Stimulated activated CD4-positive, alpha-beta T cell treated with anti-CD3 and anti-CD28 coated beads, Interleukin-1b, Interleukin-23, amount 100 ng/mL, for 1 hour (primary cell): ENCODE measurements at regions not wholly inside any gene's neighbourhood (a gene's known extent, or its start where the extent isn't known, plus 50 kb on each side); places are given as distances from the start of the nearest gene placed in this dataset.

Experiments
- DNase-seq, 2 donors: peaks; one replicate each; pipeline ENCODE4 v3.0.0-alpha.2; 2020; ENCODE audit warnings: low read depth in 2 of 2

DNA sequence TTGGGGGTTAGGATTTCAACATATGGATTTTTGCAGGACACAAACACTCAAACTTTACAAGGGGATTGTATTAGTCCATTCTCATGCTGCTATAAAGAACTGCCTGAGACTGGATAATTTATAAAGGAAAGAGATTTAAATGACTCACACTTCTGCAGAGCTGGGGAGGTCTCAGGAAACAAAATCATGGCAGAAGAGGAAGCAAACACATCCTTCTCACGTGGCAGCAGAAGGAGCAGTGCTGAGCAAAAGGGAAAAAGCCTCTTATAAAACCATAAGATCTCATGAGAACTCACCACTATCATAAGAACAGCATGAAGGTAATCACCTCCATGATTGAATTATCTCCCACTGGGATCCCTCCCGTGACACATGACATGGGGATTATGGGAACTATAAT lies 1183.1 kb downstream of the ZPLD1 start:
- no peak for DNase-seq

DNA sequence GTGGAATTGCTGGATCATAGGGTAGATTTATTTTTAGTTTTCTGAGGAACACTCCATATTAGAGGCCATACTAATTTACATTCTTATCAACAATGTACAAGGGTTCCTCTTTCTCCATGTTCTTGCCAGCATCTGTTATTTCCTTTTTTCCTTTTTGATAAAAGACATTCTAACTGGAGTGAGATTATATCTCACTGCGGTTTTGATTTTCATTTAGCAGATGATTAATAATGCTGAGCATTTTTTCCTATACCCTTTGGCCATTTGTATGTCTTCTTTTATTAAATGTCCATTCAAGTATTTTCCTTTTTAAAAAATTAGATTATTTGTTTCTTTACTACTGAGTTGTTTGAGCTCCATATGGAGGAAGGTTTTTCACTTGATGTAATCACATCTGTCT lies 1189.5 kb downstream of the ZPLD1 start:
- DNase-seq: no peak

DNA sequence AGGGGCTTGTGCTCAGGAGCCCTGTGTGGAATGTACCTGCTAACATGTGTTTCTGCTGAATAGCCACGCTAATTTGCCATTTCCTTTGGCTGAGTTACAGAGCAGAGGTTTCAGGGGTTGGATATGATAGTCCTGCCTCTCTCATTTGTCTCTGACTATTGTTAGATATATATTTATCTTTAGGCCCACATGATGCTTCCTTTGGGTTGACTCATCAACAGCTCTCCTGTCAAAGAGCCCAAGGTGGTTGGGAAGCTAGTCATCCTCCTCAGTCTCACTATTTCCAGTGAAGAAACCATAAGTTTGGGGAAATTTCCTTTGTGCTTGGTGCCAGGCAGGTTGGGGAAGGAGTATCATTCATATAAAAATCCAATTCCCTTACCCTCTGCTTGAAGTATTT lies 1194.6 kb downstream of the ZPLD1 start:
- DNase-seq: no peak

DNA sequence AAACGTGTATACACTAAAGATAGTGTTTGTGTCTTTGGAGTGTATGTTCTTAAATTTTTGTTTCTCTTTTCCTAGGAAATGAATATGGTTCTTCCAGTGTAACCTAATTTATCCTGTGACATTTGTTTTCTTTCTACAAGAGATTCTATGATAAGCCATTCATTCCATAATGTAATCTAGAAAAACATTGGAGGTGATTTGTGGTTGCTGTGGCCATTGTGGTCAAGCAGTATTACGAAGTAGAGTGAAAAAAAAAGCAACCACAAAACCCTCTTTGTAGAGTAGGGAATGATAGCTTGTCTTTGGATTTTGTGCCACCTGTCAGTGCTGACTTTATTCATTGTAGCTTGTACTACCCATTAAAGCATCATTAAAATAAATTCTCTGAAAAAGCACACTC lies 1209.6 kb downstream of the ZPLD1 start:
- DNase-seq: no peak

DNA sequence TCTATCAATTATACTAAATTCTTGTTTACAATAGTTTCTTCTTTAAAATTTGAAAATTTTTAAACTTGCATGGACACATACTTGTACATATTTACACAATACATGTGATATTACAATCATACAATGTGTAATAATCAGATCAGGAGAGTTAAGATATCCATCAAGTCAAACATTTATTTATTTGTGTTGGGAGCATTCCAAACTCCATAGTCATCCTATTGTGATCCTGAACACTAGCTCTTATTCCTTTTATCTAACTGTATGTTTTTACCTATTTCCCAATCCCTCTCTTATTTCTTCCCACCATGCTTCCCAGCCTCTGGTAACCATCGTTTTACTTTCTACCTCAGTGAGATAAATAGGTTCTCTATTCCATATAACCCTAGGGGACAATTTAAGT lies 1219.2 kb downstream of the ZPLD1 start:
- DNase-seq: no peak

DNA sequence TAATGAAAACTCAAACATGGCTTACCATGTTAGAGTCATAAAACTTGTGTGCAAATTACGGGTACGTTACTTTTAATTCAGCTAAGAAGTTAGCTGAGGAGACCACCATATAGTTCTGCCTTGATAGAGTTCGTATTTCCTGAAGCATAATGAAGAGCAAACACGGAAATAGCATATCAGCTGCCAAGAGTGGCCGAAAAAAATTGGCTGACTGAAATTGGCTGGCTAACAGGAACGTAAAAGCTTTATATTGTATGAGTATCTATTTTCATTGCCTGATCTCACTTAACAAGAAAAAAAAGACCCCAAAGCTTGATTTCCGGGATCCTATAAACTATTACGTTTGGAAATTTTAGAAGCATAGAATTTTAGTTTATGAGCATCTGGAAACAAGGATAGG lies 1222.9 kb downstream of the ZPLD1 start:
- no peak for DNase-seq

DNA sequence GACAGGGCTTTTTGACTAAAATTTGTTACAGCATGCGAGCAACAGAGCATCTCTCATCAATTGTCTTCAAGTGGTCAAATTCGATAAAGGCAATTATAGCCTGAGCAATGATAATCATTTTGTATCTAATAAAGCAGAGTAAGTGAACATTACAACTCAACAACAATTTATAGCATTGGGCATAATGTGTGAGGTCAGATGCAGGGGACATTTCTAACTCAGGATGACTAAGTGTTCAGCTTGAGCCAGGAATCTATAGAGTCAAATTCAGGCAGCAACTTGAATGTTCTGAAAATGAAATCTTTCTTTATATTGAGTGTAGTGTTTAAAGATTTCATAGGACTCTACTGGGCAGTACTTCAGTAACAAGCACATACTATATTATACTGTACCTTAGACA lies 1226.0 kb downstream of the ZPLD1 start:
- no peak for DNase-seq

DNA sequence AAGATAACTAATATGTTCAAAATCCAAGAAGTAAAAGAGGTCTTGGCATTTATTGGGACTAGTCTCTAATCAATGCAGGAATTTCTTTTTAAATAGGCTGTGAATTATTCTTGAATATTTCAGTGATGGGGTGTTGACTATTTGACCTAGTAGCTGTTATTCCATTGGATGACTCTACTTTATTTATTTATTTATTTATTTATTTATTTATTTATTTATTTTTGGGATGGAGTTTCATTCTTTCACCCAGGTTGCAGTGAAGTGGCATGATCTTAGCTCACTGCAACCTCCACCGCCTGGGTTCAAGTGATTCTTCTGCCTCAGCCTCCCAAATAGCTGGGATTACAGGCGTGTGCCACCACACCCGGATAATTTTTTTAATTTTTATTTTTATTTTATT lies 1227.8 kb downstream of the ZPLD1 start:
- DNase-seq: no peak

DNA sequence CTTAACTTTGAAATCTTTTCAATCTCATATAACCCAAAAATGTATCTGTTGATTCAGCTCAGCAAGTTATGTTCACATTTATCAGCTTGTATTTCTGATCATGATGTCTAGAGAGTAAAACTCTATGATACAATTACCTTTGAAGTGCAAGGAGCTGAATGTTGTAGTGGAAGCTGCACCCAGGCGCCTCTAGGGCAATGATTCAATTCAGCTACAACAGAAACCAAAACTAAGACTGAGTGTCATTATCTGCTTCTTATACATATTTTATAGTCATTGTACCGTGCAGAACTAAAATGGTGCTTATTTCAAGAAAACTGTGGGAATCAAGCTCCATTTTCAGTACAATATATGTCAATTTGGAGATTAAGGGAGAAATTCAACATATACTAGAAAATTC lies 1237.5 kb downstream of the ZPLD1 start:
- DNase-seq: no peak

DNA sequence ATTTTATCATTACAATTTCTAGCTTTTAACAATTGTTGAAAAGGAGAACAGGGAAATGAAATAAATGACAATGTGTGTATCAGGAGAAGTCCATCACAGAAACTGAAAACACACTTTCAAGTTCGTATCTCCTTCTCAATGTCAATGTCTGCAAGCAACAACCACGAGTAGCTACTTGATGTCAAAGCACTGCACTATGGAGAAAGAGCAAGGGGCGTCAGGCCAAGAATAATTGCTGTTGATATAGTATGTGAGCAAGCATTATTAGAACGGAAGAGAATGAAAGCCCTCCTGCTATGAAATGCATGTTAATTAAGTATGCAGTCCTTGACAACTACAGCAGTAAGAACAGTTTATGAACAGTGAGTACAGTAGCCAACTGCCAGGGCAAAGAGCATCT lies 1250.1 kb downstream of the ZPLD1 start:
- DNase-seq: no peak

DNA sequence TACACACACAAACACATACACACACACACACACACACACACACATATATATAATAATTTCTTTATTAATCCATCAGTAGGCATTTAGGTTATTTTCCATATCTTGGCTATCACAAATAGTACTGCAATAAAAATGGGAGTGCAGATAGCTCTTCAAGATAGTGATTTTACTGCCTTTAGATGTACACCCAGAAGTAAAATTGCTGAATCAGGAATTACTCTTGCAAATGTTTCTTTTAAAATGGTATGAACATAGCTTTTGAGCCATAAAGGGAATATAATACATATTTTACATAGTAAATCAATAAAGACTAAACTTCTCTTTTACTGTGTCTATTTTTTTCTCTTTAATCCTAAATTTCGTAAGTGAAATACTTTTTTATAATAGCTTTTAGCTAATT lies 1251.1 kb downstream of the ZPLD1 start:
- DNase-seq: no peak

DNA sequence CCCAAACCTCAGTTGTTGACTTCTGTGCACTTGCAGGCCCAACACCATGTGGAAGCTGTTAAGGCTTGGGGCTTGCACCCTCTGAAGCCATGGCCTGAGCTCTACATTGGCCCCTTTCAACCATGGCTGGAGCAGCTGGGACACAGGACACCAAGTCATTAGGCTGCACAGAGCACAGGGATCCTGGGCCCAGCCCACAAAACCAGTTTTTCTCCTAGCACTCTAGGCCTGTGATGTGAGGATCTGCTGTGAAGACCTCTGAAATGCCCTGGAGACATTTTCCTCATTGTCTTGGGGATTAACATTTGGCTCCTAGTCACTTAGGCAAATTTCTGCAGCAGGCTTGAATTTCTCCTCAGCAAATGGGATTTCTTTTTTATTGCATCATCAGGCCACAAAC lies 1255.7 kb downstream of the ZPLD1 start:
- no peak for DNase-seq

DNA sequence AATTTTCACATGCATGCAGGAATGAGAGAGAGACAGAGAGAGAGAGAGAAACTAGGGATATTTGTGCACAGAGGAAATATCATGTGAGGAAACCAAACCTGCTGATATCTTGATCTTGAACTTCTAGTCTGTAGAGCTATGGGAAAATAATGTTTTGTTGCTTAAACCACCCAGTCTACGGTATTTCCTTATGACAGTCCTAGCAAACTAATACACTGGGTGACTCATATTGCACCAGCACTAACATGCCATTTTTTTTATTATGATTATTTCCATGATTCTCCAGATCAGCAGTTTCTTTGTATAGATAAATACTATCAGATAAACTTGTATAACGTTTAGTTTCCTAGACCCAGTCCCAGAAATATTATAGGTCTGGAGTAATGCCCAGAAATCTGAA lies 1259.0 kb downstream of the ZPLD1 start:
- no peak for DNase-seq

DNA sequence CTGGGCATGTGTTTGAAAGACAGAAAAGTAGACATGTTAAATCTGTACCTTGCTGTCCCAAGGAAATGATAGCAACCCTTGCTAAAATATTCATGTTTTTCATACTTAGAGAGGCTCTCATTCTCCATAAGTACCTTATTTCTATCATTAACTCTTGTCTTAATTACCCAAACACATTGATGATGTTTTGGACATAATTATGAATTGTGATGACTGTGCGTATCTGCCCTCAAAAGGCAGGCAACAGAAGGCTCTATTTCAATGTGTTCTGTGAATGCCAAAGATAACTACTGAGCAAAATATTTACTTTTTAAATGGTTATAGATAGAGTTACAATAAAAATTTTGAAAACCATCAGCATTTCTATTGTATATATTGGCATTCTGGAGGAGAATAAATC lies 1263.8 kb downstream of the ZPLD1 start:
- no peak for DNase-seq

DNA sequence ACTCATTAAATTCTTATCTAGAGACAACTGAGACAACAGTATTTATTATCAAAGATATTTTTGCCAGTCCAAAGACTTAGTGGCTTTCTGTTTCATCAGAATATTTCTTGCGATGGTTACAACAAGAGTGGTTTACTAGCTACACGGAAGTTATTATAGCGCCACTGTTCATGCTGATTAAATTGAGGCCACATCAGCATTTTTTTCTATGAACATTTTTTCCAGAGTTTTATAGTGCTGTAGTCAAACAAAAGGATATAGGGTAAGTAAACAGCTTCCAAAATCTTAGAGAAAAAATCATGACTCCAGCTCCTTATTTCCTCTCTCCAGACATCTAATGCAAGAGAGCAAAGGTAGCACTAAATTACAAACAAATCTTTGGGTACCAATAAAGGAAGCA lies 1264.4 kb downstream of the ZPLD1 start:
- no peak for DNase-seq

DNA sequence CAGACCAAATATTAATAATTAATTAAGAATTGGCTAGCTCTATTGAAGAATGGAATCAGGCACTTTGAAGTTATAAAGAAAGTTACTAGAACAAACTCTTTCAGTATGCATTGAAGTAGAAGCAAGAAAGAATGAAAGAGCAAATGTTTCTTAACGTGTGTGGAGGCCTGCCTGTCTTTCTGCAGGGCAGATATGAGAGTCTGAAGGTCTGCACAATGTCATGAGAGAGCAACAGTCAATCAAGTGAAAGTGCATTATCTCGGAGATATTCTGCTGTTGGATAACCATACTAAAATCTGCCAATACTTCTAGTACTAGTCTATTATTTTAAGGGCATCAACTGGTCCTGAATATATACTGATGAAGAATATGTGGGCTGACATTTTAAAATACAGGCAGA lies 1270.8 kb downstream of the ZPLD1 start:
- DNase-seq: no peak

DNA sequence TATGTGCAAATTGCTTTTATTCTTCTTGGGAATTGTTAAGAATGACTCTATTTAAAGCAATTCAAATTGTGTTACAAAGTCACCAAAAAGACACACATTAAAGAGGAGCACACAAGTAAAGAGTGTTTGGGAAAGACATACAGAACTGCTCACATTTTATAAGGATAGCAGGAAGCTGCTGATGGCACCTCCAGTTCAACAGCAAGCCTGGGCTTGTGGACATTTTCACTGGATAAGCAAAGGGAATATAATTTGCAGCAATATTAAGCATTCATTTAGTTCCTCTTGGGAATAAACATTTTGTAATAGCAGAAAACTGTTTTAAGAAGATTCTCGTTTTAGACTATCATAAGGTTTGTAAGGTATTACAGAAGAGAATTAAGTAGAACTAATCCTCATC lies 1271.9 kb downstream of the ZPLD1 start:
- DNase-seq: no peak

DNA sequence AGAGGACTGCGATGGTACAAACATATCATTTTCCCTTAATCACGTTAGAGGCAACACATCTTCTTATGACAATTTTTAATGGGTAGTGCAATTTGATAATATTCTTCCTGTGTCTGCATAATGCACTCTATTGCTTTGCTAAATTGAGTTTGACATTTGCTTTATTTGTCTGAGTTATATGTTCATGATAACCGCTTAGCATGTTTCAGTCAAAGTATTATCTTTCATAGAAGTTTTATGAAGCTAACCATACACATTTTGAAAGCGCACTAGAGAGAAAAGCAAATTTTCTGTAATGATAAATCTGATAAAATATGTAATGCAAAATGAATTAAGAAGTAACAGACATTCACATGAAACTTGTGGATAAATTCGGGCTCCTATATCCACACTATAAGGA lies 1276.9 kb downstream of the ZPLD1 start:
- no peak for DNase-seq

DNA sequence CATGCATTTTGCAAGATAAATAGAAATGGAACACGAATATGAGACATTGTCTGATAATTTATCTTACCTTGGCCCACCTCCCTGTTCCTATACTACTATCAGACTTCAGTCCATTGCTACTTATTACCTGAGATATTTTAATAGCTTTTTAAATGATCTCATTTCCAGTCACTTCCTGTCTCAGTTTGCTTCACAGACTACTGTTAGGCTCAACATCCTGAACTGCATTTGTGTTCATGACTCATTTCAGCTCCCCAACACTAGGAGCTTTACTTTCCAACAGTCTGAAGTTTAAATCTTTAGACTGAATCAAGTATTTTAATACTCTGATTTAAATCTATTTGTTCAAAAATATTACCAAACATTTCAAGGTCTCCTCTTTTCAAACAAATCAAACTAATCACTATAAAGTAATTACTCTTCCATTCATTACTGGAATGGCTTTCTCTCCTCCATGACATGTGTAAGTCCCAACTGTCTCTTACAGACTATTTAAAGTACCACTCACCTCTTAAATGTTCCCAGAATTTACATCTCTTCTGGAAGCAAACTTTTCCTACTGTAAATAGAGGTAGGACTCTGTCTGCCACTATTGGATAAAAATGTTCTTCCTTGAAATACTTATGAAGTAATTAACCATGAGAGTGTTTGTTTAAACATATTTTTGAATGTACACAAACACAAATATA lies 1277.6 kb downstream of the ZPLD1 start:
- DNase-seq: no peak

DNA sequence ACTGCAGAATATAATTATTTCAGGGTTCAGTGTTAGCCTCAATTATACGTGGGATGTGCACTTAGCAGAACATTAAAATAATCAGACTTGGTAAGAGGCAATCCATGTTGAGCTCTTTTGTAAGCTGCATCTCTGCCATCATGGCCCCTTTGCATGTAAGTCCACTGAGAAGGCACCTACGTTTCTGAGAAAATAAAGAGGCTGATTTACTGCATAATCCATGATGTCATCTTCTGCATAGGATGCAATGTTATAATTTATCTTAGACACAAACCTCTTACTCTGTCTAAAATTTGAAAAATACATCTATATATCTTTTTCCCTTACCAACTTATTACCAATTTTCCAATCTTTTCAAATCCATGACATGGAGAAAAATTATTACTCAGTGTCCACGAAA lies 1294.7 kb downstream of the ZPLD1 start:
- no peak for DNase-seq

DNA sequence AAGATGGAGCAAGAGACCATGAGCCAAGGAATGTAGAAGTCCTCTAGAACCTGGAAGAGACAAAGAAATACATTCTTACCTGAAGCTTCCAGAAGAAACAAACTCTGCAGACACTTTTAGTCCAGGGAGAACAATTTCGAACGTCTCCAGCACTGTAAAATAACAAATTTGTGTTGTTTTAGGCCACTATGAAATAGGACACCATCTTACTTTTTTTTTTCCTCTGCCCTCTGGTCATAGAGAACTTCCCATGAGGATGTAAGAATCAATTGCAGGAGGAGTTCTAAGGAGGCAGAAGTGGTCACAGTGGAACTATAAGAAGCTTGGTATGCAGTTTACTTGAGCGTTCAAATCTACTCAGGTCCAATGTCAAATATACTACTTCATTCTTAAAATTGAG lies 1295.9 kb downstream of the ZPLD1 start:
- DNase-seq: no peak

DNA sequence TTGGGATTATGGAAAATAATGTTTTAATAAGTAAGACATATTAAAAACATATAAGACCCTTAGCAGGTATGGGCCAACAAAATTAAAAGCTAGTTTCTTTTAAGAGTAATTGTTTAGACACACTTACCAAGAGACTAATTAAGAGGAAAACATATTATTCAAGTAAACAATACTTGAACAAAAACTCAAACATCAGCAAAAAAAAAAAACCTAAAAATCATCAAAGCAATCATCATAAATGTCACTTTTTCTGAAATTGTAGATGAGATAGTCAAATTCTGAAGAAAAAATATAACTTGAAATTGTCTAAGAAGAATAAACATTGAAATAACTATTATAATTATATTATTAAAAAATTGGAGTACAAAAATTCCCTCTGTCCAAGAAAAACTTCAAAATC lies 1318.2 kb downstream of the ZPLD1 start:
- no peak for DNase-seq

DNA sequence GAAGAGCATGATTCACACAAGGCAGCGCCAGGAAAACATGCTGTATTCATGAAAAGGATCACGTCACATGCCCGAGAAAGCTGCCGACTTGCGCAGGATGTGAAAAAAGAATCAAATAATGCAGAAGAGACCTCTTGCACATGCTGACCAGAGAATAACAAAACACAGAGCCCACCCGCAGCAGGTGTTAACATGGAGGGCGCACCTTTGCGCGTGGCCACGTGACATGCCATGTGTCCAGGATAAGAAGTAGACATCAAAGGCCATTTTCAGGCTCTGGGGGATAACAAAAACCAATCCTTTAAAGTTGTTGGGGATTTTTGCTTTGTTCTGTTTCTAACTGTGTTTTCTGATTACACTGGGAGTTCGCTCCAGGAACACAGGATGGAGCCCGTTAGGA lies 1332.8 kb downstream of the ZPLD1 start:
- no peak for DNase-seq

DNA sequence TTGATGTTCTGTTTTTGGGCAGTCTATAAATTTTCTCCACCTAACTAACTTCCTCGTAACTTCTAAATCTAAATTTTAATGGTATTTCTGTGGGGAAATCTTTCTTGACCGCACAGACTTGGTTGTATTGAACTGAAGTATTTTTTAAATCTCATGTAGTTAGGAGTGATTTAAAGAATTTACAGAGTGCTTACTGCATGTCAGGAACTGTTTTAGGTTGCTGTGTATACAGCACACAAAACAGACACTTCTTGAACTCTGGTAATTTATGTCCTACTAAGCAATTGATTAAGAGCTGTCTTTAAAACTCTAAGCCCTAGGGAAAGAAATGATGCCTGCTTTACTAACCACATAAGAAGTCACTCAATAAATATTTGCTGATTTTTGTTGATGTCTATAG lies 1350.2 kb downstream of the ZPLD1 start:
- DNase-seq: no peak

DNA sequence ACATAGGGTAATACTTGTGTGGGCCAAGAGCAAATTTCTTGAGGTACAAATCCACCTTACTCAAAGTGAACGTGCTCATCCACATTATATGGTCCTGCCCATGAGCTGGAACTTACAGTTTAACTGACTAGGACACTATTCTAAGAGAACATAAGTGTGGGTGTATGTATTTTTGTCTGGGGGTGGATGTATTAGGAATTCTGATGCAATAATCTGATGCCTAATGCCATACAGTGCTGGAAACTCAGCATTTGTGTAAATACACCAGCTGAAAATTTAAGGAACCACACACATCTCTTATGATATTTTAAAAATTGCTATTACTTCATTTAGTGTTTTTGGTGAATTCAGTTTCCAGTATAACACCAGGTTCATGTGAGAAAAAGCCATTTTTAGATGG lies 1350.7 kb downstream of the ZPLD1 start:
- no peak for DNase-seq
